Retinal pigment epithelial cell (primary cell): ENCODE measurements at regions not wholly inside any gene's neighbourhood (a gene's known extent, or its start where the extent isn't known, plus 50 kb on each side); places are given as distances from the start of the nearest gene placed in this dataset.

Experiments
- DNase-seq: peaks from one replicate; pipeline ENCODE4 v3.0.0-alpha.2; 2010; ENCODE audit warnings: low read depth
- H3K4me3 ChIP-seq: 2 replicates; pipeline ENCODE4 v1.5.1; 2011; ENCODE audit warnings: mild to moderate bottlenecking, low read length, control low read depth, moderate library complexity
- CTCF ChIP-seq: conservative IDR thresholded peaks from 2 replicates; pipeline ENCODE4 v1.5.1; 2011; ENCODE audit warnings: low read depth, low read length, control low read depth, inconsistent platforms

DNA sequence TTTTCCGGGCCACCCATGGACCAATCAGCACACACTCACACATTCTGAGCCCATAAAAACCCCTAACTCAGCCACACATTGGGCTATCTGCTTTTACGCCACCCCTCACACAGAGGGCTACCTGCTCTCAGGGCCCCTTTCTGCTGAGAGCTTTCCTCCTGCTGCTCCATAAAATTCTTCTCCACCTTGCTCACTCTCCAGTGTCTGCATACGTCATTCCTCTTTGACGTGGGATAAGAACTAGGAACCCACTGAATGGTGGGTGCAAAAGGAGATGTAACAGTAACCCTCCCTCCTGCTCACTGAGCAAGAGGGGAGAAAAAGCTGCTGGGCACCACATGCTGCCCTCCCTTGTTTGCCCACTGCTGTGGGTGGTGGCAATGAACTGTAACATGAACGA, 596.7 kb upstream of the TMEM132C start:
- TF ChIP-seq CTCF: no peak
- no peak for DNase-seq
- H3K4me3 ChIP-seq: no peak overlapping the region

GRCh38 chr12:127670796-127671195, 596.2 kb upstream of the TMEM132C start:
- no peak for DNase-seq
- H3K4me3 ChIP-seq: no peak overlapping the region
- TF ChIP-seq CTCF: no peak

DNA sequence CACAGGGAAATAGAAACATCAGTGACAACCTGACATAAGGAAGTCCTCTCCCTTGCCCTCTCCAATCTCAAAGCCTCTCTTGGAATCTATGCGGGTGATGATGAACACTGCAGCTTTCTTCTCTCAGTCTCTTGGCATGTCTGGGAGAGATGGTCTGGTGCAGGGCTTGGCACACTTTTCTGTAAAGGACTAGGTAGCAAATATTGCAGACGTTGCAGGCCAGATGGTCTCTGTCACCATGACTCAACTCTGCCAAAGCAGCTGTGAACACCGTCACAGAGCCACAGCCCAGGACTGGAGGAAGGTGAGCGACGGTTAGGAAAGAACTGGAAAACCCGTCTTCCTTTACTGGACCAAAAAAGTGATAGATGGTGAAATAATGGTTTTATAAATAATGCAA, 591.0 kb upstream of the TMEM132C start:
- TF ChIP-seq CTCF: no peak
- no peak overlapping the region for H3K4me3 ChIP-seq
- DNase-seq: no peak

DNA sequence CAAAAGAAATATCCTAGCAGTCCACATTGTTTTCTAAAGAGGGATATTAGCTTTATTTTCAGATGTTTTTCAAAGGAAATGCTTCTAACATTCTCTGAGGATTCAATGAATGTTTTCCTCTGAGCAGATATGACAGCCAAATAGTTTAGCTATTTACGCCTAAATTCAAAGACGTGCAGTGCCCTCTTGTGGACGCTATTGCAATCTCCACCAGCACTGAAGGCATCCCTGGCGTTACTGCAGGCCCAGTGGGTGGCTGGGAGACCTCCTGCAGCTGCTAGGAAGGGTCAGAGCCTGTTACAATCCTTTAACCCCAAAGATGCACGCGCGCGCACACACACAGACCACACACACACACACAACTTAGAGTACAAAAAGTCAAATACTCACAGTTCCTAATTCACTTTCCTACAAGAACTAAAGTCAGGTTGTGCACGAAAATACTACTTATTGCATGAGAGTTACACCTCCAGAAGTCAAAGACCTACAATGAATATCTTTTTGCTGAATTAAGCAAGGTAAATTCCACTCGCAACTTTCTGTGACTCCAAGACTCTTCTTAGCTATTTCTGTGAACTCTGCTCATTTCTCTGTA, 589.3 kb upstream of the TMEM132C start:
- DNase-seq: peak; percentile 38

GRCh38 chr12:127678945-127679344, 588.0 kb upstream of the TMEM132C start:
- H3K4me3 ChIP-seq: no peak overlapping the region
- TF ChIP-seq CTCF: no peak
- no peak for DNase-seq

More for the DNA sequence above, 589.3 kb upstream of the TMEM132C start:
- TF ChIP-seq CTCF: peak; percentile 85
- no peak overlapping the region for H3K4me3 ChIP-seq

DNA sequence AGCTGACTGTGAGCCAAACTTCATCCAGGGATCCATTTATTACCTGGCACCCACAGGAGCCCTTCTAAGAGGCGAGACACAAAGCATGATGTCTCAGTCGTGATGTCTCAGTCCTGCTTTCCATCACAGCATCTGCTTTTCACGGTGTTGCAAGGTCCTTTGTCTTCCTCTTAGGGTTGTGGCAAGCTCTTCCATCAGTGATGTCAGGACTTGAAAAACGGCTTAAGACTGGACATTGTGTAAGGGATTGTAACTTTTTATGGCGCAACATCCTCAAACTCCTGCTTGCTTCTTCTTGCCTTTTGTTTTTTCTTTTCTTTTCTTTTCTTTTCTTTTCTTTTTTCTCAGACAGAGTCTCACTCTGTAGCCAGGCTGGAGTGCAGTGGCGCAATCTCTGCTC, 586.5 kb upstream of the TMEM132C start:
- no peak overlapping the region for H3K4me3 ChIP-seq
- TF ChIP-seq CTCF: no peak
- no peak for DNase-seq

- DNase-seq: no peak
- no peak for TF ChIP-seq CTCF
Observed at GRCh38 chr12:127681151-127681754, 585.7 kb upstream of the TMEM132C start.

More at GRCh38 chr12:127681151-127681754, 585.7 kb upstream of the TMEM132C start:
- H3K4me3 ChIP-seq: no peak overlapping the region
